Umbilical cord (tissue), 1 donor: ENCODE measurements at regions not wholly inside any gene's neighbourhood (a gene's known extent, or its start where the extent isn't known, plus 50 kb on each side); places are given as distances from the start of the nearest gene placed in this dataset.
"Not testable (repeated sequence)": the region's sequence is repeated elsewhere in the genome, so short reads cannot be mapped to it uniquely, and the experiment has no call there.

Experiments used
- DNase-seq: peaks from one replicate; pipeline ENCODE4 v3.0.0-alpha.2; 2015; ENCODE audit warnings: low spot score

DNA sequence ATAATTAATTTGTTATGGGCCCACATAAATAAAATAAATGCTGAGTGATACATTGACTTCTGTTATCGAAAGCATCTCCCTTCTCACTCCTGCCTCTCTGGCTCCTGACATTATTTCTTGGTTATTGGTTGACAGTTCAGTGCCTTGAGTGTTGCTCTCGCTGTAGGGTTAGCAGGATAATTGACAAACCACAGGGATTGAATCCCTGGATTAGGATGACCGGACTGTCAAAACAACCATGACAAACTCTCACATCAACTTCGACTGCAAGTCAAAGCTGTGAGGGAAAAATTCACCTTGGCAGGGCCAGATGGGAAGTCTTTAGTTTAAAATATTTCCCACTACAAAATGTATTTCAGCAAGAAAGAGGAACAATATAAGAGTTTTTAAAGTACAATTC lies 245.4 kb upstream of the TFAP2D start:
- no peak for DNase-seq

DNA sequence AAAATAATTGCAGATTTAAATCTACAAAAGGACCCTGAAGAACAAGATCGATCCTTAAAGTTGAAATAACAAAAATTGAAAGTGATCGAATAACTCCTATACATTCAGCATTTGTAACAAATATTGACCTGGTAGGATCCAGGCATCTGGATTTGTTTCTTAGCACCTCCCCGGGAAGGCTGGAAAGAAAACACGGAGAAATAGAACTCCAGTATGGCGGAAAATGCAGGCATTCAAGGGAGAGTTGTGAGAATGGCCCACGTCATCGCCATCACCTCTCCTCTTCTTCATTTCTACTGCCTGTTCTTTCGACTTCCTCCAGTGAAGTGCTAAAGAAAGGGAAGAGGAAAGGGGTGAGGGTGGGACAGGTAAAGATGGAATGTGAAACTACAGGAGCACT lies 242.3 kb upstream of the TFAP2D start:
- DNase-seq, result no peak

DNA sequence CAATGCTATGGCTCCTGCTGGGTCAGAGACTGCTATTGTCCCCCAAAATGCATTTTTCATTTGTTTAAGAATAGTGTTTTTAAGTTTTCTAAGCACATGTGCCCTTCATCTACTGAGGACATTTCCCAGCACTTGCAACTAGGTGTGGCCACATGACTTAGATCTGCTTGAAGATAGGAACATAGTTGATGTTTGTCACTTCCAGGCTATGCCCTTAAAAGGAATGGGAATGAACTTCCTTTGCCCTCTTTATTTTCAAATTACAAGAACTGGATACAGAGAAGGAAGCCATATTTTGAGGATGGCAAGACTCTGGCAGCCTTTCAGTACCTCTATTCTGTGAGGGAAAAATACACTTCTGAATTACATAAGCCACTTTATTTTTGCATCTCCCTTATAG lies 203.0 kb upstream of the TFAP2D start:
- DNase-seq, result no peak

DNA sequence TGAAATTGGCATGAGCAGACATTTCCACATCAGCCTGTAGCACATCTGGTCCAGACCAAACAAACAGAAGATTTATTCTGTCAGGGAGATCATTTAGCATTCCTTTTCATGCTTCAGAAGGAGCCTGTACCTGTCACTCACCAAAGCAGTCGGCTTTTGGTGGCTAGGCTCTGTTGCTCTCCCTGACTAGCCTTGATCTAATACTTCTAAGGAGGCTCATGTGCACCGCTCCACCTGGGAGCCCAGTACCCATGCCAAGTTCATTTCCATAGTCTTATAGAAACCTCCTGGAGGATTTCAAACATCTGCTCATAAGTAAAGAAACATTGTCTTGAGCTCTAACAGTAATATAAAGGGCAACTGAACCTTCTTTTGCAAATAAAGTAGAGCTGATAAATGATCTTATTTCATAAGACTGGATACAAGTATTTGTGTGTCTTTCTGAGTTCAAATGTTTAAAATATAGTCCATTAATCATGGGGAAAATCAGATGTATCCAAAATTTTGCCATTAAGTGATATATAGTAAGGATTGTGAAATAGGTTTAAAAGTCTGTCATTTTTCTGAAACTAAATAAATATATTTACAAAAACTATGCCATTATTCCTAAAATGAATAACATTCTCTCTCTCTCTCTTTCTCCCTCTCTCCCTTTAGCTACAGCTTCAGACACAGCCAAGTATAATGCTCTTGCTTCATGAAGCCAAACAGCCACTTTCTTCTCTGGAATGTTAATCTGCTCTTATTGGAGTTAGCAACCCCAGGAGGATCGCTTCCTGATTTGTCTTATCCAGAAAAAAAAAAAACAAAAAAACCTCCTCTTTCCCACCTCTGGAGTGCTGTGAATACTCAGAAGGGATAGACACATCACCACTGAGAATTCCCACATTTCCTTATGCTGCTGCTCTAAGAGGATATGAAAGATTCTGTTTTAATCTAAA lies 192.7 kb upstream of the TFAP2D start:
- no peak for DNase-seq

DNA sequence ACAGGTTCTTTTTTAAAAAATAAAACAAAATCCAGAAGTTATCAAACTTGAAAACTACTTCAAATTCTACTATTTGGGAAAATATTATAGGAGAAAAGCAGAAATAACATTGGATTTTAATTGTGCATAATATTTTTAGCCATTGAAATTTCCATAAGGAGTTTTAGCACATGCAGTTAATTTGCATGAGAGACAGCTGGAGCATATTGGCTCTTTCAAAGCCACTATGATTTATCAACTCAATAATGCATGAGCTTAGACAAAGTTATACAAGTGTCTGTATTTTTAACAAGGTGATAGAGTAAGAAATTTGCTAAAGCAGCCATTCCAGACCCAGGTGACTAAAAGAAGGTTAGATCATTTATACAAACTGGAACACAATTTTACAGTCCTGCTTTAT lies 189.0 kb upstream of the TFAP2D start:
- no peak for DNase-seq

DNA sequence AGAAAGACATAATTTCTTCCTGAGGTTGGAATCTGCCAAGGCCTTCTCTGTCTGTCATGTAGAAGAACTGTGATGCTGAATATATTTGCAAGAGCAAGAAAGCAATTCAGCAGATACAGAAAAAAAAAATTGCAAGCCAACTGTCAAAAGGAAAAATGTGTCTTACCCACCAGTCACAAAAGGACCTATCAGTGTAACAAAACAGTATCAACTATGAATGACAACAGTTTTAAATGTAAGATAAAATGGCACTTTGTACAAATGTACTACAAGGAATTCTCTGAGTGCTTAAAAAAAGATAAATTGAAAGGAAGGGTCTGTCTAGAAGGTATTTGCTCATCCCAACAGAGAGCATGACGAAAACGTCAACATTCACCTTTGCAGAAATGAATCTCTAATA lies 185.3 kb upstream of the TFAP2D start:
- DNase-seq, result no peak

DNA sequence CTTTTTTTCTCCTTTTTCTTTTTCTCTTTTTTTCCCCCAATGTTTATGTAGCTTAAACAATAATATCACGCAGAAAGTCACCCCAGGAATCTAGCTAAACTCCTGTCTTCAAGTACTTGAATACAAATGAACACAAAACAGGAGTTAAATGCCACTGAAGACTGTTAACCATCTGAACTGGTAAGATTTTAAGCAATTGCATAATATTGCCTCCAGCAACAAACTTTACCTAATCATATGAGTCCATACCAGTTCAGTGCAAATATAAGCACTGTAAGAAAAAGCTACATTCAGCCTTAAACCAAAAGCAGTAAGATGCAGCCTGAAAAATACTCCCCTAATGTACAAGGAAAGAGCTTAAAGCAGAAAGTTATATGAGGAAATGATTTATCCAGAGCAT lies 173.9 kb upstream of the TFAP2D start:
- DNase-seq, result peak; percentile 28

DNA sequence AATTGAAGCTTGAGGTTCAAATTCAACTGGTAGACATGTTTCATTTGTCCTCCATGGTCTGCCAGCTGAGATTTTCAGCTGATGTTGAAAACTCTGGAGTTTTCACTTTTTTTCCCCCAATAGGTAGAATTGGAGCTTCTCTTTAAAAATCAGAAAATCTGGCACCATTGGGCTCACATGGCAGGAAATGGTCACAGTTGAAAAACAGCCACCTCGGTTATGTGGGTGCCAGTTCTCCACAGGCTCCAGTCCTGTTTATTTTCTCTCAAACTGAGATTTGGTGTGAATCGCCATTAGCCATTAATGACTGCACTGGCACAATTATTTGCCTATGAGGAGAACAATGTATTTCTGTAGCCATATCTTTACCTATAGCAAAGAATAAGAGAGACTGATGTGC lies 171.4 kb upstream of the TFAP2D start:
- DNase-seq, result no peak

DNA sequence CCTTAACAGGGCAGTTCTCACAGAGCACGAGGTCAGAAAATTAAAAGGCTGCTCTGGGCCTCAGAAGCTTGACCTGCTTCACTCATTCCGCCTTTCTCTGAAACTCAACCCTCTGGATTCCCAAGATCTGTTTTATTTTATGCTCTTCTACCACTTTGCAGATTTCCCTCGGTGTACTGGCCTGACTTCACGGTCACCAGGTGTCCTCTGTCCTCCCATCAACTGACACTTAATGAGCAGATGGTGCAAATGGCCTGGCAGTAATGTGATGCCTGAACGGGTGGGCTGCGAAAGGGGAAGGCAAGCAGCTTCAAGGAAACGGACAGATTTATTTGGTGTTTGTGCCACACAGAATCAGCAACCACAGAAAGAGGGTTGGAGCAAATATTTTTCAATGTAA lies 169.7 kb upstream of the TFAP2D start:
- no peak for DNase-seq

DNA sequence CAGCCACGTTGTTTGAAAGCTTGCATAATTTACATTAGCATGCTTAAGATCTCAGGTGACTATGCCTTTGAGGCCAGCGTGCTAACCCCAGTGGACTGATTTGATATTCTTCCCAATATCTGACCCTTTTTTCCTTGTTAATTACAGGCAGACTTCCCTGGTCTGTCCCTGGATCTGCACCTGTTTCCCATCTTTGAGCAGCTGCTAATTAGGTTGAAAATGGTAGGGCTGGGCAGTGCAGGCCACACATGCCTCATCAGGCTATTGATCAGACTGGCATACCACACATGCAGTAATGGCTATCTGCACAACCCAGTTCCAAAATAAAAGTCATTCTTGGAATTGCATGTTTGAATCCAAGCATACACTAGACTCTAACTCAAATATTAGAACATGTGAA lies 164.3 kb upstream of the TFAP2D start:
- DNase-seq, result no peak

DNA sequence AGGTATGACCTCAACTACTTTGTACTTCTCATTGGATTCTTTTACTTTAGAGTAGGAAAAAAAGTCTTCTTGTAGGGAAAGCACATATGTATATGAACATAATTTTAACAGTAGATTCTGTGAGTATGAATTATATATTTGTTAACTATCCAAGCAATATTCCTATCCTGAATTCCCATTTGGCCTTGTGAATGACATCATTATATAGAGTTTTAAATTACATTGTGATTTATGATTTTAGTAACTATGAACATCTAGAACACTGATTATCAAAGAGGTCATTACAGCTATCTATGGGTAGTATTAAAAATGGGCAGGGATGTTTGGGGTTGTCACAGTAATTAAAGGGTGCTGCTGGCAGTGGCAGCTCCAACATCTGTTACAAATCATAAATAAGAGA lies 163.9 kb upstream of the TFAP2D start:
- DNase-seq, result no peak

DNA sequence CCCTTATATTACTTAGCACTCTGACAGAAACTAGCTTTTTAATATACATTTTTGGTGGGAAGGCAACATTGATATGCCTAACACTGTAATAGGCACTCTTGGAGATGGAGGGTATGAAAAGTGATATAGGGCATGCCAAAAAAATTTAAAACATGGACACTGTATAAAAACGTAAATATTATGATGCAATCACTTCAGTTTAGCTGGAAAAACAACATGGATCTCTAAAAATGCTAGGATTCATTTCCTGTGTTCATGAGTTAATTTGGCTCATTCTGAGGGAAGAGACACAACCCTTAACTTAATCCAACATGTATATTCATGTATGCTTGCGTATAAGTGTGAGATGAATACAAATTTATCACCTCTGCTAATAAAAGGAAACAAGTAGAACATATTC lies 157.3 kb upstream of the TFAP2D start:
- no peak for DNase-seq

DNA sequence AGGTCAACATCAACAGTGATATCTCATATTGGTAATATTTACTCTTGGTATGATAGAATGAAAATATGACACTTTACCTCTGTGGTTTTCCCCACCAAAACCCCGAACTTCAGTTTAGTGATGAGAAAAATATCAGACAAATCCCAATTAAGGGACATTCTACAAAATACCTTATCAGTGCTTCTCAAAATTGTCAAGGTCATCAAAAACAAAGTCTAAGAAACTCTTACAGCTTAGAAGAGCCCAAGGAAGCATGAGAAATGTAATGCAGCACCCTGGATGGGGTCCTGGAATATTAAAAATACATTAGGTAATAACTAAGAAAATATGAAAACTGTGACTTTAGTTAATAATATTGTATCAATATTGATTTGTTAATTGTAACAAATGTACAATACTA lies 148.3 kb upstream of the TFAP2D start:
- no peak for DNase-seq

DNA sequence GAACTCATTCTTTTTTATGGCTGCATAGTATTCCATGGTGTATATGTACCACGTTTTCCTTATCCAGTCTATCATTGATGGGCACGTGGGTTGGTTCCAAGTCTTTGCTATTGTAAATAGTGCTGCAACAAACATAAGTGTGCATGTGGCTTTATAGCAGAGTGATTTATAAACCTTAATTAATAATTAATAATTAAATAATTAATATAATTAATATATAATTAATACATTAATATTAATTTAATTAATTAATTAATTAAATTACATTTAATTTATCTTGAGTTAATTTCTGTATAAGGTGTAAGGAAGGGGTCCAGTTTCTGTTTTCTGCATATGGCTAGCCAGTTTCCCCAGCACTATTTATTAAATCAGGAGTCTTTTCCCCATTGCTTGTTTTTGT lies 142.1 kb upstream of the TFAP2D start:
- not testable (repeated sequence) for DNase-seq

DNA sequence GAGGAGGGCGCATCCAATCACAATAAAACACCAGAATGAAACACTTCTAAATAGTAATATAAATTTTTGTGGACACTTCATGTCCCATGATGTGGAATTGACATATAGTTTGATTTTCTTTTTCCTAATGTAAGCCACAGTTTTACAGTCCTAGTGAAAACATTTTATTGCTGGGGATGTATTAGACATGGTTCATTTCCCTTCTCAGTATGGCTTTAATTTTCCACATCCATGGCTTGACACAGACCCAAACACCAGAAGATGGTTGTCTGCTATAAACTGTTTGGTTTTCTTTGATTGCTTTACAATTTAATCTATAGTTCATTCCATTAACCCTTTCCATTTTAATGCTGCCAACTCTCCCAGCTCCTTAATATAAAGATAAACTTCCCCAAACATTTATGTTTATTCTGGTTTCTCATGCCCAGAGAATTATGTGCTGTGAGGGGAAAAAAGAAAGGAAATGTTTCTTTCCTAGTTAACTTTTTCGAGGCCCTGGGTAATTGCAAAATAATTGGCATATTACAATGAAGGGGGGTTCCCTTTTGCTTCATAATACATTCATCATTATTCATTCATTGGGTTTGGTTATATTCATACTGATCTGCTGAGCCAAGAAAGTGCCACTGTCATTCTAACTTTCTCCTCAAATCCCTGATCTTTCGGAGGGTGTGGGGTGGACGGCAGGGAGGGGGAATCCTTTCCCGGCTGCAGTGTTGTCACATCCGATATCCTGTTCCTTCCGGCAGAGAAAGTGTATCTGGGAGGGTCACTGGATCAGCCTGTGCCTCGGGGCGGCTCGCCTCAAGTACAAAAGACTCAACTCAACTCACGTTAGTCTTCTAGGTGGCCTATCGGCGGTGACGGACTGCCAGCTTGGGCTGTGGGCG lies 127.6 kb upstream of the TFAP2D start:
- DNase-seq, result no peak

DNA sequence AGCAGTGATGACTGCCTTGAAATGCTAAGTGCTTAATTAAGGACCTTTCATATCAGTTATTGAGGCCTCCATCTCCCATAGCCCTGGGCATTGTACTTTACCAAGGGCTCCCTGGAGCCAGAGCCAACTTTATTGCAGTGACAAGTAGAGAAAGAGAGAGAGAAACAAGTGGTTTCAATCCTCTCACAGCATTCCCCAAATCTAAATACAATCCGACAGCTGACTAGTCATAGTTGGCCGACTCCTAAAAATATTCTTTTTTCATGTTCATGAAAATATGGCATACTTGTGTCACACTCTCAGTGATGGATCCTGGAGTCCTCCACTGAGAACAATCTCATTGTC lies 127.0 kb upstream of the TFAP2D start:
- no peak for DNase-seq

DNA sequence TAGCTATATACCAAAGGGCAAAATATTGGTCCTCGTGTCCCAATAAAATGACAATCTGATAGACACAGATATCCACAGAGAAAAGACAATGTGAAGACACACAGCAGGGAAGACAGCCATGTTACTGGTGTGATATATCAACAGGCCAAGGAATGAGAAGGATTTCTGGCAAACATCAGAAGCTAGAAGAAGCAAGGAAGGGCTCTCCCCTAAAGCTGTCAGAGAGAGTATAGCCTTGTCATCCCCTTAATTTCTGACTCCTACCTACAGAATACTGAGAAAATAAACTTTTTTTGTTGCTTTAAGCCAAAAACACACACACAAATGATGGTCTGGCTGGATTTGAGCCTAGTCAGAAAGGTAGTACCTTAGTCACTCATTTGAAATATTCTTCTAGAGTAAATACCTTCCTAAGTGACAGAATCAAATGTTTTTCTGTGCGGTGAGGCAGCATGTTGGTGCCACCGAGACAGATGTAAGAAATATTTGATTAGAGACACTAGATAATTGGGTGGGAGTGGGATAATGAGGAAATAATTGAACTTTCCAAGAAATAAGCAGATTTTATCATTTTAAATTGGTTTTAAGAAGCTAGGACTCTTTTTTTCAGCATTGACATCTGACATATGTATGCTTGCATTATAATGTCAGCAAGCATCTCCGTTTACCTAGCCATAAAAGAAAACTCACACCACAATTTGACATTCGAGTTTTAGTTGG lies 123.4 kb upstream of the TFAP2D start:
- no peak for DNase-seq

DNA sequence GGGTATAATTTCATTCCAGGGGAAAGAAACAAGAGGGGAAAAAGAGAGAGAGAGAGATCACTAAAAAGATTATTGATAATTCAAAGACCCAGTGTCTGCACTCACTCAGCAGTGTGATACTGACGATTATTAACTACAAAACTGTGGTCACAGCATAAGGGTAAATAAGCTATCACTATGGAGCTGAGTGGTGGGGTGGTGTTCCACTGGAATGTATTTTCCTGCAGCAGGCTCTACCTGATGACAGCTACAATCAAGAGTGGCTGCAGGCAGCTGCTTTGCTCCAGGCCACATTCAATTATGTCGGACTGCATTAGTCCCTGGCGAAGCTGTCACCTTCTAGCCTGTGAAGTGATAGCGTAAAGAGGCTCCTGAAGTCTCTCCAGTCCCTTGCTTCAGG lies 122.2 kb upstream of the TFAP2D start:
- DNase-seq, result peak; percentile 4

DNA sequence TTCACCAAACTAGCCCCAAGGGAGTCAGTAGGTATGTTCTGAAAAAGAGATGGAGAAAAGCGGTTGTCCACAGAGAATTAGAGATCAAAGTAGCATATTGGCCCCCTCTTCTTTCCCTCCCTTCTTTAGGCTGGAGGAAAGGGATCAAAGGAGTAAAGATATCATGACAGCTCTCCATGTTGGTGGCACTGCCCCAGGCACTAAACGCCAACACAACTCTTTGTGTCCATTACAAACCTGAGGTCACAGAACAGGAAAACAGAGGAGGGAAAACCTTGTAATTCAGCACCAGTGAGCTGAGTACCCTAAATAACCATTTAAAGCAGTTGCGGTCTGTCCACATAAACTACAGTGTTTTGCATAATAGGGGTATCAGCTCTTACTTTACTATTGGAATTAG lies 113.0 kb upstream of the TFAP2D start:
- no peak for DNase-seq

DNA sequence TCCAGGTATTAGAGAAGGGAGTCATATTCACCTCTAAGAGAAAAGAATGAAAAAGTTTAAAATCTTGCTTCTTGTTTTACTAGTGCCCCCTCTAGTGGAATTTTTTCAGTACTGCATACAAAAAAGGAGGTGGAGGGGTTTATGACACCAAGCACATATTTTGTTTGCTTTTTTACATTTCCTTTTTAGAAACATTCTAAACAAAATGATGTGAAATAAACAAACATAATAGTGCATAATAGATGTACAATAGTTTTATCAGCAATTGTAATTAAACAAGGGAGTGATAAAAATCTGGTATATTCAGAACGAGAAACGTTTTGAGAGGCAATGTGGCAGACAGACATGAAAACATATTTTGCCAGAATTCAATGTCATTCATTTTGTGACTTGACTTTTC lies 111.0 kb upstream of the TFAP2D start:
- DNase-seq, result peak; percentile 29

DNA sequence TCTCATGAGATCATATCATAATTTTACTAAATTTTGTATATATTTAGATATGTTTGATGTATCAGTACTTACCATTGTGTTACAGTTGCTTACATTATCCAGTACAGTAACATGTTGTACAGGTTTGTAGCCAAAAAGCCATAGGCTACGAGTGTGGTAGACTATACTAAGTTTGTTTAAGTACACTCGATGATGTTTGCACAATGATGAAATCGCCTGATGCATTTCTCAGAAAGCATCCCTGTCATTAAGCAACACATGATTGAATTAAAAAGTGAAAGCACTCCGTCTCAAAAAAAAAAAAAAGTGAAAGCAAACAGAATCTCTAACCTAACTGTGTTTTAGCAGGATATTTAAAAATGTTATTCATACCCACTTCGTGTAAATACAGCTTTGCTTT lies 104.9 kb upstream of the TFAP2D start:
- no peak for DNase-seq

DNA sequence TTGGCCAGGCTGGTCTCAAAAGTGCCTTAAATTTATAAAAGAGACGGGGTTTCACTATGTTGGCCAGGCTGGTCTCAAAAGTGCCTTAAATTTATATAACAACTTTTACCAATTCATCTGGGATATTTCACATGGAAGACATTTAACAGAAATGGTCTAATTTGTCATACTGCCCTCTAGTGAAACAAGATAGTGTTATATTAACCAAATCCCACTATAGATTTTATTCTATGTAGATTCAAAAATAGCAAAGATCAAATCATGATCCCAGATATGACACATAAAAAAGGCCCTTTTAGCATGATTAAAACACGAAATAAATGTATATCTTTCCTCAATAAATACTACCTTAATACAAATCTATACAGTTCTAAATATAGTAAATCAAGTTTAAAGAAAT lies 102.8 kb upstream of the TFAP2D start:
- no peak for DNase-seq
